CD4-positive, alpha-beta T cell treated with Interleukin-1 beta for 1 hour (primary cell): ENCODE measurements at regions not wholly inside any gene's neighbourhood (a gene's known extent, or its start where the extent isn't known, plus 50 kb on each side); places are given as distances from the start of the nearest gene placed in this dataset.
A peak's percentile ranks its signal among the peaks of the same experiment; 100 is the strongest.
"Not testable (repeated sequence)": the region's sequence is repeated elsewhere in the genome, so short reads cannot be mapped to it uniquely, and the experiment has no call there.

Experiments
- DNase-seq, 2 donors: peaks; one replicate each; pipeline ENCODE4 v3.0.0-alpha.2; 2020 to 2022

DNA sequence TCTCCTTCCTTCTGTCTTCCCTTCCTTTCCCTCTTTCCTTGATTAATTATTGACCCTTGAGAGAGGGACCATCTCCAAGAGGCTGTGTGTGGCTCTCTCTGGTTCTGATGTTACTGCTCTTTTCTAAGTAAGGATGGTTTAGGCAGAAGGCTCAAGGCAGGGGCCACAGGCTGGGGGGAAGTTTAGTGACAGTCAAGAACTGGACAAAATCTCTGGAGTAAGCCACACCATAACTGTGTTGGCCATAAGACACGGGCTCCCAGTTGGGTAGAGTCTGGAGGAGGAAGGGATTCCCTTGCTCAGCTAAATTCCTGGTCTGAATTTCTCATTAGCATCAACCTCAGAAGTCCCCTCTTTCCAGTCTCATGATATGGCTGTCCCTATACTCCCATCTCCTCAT lies 74.7 kb downstream of the BUD13 start:
- DNase-seq: no peak

DNA sequence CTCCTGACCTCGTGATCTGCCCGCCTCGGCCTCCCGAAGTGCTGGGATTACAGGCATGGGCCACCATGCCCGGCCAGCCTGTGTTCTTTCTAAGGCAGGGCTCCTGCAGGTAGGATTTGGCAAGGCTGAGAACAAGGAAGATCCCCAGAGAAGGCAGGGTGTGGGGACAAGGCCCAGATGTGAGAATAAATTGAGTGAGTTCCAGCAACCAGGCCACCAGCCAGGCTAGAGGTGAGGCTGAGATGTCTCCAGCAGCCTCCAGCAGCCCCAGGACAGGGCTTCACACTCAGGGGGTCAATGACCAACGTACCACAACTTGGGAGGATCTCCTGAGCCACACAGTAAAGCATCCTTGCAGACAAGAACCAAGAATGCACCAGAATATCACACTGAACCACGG lies 75.1 kb downstream of the BUD13 start:
- no peak for DNase-seq

DNA sequence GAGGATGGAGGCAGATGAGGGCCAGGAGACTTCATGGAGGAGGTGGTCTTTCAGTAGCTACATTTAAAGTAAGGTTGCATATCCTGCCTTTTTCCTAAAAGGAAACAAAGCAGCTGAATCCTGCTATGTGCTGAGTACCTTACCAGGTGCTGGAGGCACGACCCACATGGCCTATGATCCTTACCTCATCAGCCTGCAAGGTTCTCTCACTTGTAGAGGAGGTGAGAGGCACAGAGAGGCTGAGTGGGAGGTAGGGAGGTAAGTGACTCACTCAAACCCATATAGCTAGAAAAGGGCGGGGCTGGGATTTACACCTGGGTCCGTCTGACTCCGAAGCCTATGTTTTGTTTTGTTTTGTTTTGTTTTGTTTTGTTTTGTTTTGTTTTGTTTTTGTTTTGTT lies 75.8 kb downstream of the BUD13 start:
- DNase-seq: no peak

DNA sequence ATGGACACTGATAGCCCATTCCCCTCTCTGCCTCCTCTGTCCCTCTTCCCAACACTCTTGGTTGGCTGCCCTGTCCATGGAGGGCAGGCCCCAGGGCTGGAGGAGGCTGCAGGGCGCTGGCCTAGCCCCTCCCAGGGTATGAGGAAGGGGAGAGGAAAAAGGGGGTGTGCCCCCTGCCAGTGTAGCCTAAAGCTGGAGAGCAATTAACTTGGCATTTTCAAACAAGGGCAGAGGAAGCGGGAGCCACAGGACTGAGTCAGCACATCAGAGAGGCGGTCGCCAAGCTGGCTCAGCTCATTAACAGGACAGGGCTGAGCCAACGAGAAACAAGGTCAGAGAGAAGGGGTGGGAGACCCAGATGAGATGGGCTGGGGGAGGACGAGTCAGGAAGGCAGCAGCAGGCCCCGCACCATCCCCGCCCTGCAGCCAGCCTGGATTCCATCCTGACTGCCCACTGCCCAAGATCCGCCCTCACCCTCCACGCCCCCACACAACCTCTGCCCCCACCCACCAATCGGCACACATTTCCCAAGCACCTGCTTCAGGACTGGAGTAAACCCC lies 76.3 kb downstream of the BUD13 start:
- DNase-seq: no peak

DNA sequence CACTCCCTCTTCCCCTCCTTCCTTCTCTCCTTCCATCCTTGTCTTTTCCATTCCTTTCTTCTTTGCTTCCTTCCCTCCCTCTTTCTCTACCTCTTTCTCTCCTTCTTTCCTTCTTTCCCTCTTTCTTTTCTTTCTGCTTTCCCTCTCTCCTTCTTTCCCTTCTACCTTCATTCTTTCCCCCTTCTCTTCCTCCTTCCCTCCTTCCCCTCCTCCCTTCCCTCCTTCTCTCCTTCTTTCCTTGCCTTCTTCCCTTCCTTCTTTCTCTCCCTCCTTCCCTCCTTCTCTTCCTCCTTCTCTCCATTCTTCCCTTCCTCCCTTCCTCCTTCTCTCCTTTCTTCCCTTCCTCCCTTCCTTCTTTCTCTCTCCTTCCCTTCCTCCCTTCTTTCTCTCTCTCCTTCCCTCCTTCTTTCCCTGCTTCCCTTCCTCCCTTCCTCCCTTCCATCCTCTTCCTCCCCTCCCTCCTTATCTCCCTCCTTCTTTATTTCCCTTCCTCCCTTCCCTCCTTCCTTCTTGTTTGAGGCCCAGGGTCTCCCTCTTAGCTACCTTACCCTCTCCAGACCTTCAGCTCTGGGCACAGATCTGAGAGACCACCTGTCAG lies 77.0 kb downstream of the BUD13 start:
- no peak for DNase-seq

DNA sequence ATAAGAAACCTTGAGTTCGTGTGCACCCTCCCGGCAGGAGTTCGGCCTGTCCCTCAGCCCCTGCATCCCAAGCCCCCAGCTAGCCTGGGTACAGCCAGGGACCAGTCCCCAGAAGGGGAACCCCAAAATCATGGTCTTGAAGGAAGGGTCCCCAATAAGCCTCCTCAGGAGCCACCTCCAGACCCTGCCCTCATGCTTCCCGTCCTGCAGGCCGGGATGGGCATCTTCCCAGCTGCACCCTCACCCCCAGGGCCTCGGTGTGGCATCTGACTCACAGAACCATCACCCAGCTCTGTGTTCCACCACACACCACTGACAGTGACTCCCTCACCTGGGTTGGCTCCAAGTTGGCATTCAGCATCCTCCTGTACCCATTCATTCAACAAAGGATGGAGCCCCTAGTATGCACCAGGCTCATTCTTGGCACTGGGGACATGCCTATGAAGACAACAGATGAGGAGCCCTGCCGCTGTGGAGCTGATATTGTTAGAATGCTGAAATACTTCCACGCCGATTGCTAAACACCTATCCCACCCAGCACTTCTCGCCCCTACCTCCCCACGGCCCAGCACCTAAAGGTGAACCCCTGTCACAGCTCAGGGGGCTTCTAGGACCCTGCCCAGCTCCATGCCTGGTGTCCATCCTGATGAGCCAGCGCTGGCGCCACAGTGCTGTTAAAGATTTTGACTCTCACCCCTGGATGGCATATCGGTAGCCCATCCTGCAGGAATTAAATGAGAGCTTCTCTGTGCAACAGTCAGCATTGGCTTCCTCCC lies 77.8 kb downstream of the BUD13 start:
- no peak for DNase-seq

DNA sequence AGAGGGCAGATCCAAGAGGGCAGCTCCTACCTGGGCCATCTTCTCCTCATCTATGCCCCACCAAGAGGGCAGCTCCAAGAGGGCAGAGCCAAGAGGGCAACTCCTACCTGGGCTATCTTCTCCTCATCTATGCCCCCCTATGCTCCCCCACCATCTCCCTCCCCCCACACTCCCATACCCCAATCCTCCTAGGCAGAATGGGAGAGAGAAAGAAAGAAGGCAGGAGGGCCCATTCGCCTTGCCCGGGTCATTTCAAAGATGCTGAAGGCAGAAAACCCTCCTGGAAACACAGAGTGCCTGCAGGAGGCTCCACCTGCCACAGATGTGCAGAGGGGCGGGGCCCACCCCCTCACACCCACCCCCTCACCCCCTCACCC lies 78.5 kb downstream of the BUD13 start:
- DNase-seq: no peak

DNA sequence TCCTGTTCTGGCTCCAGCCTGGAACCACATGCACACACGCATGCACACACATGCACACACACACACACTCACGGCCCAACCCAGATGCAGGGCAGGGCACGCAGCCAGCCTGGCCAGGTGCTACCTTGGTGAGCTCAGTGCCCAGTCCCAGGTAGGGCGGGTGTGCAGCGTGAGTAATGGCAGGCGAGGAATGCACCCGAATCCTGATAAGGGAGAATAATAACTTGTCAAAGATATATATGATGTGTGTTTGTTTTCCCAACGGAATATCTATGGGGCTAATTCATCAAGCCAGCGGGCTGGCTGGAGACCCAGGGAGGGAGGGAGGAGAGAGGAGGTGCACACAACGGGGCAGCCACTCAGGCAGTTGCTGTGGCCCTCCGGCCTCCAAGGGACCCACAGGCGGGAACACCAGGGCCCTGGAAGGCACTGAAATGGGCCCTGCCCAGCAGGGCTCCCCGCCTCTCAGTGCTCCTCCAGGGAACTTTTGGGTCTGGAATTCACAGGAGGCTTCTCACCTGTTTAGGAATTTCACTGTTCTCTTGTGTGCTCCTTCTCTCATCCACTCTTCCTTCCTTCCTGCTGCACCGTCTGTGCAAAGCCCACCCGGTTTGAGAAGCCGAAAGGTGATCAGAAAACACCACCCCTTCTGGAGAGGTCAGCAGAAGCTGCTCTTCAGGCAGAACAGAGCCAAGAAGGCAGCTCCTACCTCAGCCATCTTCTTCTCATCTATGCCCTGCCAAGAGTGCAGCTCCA lies 79.0 kb downstream of the BUD13 start:
- no peak for DNase-seq

DNA sequence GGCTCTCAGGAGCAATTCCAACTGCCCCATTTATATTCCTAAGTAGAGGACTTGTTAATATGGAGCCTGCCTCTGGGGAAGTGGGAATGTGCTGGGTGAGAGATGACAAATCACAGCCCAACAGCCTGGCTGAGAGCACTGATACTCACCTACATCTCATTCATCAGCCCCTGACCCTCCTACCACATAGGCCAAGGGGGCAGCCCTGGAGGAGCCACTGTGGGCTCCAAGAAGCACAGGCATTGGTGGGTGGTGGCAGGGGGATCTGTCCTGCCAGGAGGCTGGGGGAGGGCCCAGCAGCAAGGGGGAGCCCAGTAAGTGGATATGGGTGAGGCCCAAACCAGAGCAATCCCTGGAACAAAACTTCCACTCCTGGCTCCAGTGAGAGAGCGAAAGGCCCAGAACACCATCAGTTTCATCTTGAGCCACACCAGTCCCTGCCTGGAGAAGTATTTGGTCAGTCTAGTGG lies 79.7 kb downstream of the BUD13 start:
- no peak for DNase-seq

DNA sequence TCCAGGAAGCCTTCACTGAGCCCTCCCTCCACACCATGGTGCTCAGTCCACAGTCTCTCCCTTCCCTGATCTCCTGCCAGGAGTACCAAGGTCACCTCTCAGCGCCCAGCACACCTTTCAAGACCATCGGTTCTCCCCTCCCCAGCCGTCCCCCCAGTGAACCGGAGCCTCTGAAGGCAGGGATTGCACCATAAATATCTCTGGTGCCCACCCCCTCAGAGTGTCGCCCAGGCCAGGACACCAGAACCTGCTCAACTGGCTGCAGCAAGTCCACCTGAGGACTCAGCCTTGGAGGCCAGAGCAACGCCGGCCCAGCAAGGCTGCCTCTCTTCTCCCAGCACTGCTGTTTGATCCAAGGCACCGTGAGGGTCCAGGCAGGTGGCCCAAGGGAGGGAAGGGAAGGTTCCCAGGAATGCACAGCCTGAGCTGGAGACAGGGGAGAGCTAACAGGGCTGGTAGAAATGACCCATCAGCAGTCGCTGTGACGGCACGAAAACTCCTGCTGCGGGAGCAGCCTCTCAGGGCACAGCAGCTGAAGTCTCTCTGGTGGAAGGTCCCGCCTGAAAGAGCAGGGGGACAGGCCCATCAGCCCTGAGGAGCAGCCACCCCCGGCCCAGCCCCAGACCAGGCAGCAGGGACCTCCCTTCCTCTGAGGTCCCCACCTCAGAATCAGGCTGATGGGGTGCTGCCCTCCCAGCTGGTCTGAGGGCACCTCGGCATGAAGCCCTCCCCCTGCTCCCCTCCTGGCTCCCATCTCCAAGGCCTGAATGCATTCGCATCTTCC lies 80.3 kb downstream of the BUD13 start:
- DNase-seq: no peak

DNA sequence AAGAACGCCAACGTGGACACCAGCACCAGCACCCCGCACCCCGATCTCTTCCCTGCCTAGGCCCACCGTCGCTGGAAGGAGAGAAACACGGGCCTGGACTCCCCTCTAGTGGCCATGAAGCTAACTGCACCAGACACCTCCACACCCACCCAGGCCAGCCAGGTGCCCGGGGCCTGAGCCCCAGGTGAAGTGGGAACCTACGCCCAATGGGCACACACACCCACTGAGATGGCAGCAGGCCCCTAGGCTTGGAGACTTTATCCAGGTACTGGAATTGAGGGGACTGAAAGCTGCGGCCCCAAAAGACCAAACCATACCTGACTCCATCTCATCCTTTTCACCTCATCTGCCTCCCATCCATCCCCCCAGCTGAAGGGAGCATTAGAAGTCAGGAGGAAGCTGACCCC lies 81.0 kb downstream of the BUD13 start:
- DNase-seq: peak; percentile 34 to 50

DNA sequence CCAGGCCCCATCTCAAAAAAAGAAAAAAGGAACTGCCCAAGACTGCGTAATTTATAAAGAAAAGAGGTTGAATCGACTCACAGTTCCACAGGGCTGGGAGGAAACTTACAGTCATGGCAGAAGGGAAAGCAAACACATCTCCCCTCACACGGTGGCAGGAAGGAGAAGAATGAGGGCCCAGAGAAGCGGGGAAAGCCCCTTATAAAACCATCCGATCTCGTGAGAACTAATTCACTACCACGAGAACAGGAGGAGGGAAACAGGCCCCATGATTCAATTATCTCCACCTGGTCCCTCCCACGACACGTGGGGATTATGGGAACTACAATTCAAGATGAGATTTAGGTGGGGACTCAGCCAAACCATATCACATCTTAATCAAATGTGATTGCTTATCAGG lies 82.2 kb downstream of the BUD13 start:
- DNase-seq: no peak

DNA sequence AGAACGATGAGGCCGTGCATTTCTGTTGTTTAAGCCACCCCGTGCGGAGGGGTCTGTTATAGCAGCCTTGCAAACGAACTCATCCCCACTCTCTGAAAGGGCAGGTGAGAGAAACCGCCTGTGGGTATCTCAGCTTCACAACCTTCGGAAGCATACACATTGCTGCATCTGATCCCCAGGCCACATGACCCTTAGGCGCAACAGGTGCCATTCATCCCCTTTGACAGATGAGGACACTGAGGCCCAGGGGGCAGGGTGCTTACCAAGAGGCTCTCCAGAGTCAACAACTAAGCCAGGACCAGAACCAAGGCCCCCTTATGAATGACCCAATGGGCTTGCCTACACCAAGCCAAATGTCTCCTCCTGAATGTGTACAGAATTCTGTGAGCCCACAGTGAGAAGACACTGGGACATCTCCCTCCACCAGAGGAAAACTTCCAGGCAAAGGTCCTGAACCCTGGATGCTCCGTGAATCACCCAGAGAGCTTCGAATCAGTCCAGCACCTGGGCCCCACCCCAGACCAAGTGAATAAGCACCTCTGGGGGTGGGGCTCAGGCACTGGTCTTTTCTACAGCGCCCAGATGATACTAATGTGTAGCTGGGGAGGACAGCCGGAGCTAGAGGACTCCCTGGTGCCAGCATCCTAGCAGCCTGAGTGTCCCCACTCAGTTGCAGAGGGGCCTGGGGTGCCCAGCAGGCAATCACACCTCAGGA lies 83.2 kb downstream of the BUD13 start:
- DNase-seq: no peak

DNA sequence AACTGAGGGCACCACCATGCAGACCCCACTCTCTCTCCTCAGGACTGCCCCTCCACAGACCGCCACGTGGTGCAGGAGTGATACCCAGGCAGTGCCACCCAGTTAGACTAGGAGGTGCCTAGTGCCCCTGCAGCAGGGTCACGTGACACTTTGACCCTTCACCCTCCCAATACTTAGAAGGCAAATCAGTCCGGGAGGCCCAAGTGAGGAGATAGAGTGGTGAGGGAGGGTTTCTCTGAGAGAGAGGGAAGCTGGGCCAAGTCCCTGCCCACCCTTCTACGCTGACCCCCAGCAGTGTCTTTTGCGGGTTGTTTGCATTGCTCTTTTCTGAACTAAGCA lies 84.6 kb downstream of the BUD13 start:
- no peak for DNase-seq

DNA sequence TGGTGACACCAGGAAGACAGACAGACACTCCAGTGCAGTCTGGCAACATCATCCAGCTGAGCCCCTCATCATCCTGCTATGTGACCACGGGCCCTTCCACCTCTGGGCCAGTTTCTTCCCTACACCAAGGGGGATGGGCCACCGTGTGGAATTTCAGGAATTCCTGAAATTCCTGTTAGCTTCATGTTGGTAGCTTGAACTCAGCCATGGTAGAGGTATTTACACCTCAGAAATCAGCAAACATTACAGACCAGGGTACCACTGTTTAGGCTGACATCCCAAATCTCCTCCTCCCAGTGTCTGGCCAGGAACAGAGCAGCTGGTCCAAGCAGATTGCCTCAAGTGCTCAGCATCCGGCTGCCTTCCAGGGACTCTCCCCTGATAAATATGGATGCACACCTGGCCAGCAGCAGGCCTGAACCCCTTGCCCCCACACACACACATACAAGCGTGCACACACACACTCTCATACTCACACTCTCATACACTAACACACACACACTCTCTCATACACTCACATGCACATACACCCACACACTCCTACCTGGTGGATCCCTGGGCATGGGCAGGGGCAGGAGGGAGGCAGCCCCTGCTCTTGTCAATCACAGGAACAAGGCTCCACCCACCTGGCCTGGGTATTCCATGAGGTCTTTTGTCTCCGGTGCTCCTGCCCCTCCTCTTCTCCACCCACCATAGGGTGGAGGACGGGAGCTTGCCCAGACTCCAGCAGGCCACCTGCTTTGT lies 85.2 kb downstream of the BUD13 start:
- no peak for DNase-seq

DNA sequence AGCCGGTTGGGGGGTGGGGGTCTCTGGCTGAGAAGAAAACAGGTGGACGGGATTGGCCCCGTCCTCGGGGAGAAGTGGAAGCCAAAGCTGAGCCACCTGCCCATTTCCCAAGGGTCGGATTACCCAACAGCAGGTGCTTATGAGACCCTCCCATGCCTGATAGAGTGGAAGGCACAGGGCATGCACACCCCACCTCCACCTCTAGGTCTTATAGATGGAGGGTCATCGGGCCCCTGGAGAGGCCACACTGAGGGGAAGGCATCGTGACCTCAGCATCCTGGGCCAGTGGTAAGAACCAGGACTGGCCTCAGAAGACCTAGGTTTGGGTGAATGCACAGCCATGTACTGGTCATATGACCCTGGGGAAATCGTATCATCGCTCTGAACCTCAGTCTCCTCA lies 85.9 kb downstream of the BUD13 start:
- no peak for DNase-seq

DNA sequence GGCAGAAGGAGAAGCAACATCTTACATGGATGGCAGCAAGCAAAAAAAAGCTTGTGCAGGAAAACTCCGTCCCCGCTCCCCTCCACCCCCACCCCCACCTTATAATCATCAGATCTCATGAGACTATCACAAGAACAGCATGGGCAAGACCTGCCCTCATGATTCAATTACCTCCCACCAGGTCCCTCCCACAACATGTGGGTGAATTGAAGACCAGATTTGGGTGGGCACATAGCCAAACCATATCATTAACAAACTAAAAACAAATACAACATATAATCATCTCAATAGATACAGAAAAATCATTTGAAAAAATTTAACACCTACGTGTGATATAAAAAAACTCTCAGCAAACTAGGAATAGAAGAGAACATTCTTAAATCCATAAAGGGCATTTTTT lies 88.8 kb downstream of the BUD13 start:
- no peak for DNase-seq

DNA sequence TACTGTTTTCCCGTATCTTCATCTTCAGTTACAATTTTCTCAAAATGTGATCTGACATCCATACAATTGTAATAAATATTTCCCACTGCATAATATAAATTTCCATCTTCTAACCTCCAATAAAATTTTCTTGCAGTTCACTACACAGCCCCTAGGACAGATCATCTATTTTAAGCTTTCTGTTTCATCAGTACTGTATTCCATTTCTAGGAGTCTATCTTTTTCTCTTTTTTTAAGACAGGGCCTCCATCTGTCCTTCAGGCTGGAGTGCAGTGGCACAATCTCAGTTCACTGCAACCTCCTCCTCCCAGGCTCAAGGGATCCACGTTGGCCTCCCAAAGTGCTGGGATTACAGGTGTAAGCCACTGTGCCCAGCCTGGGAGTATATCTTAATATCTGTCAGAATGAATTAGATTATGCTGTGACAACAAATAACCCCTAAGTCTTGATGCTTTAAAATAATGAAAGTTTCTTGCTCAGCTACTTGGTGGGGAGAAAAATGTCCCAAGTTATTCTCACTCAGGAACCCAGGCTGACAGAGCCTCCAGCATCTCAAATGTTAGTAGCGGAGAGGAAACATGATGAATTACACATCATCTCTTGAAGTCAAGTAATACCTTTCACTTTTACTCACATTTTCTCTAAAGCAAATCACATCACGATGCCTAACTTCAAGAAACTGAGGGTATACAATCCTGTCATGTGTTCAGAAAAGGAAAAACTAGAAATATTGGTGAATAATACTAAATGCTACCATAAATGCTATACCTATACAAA lies 92.2 kb downstream of the BUD13 start:
- DNase-seq: no peak

DNA sequence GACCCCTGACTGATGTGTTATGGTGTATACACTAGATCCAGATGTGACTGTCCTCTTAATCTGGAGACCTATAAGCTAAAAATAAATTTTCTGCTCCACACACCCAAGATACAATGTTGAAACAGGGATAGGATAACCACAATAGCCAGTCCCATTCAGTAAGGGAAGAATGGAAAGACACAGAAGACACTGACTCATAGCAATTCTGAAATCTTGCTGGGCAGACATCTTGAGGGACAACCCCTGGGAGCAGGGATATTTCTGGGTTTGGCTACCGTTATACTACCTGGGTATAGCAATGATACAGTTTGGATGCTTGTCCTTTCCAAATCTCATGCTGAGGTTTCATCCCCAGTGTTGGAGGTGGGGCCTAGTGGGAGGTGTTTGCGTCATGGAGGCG lies 93.9 kb downstream of the BUD13 start:
- DNase-seq: no peak

DNA sequence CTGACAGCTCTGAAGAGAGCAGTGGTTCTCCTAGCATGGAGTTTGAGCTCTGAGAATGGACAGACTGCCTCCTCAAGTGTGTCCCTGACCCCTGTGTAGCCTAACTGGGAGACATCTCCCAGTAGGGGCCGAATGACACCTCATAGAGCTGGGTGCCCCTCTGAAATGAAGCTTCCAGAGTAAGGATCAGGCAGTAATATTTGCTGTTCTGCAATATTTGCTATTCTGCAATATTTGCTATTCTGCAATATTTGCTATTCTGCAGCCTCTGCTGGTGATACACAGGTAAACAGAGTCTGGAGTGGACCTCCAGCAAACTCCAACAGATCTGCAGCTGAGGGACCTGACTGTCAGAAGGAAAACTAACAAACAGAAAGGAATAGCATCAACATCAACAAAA lies 105.5 kb downstream of the BUD13 start:
- DNase-seq: not testable (repeated sequence)
